NCI-H2196 treated with DMSO at 0.1 percent for 48 hours (cell line): ENCODE measurements at regions not wholly inside any gene's neighbourhood (a gene's known extent, or its start where the extent isn't known, plus 50 kb on each side); places are given as distances from the start of the nearest gene placed in this dataset.
"Not testable (repeated sequence)": the region's sequence is repeated elsewhere in the genome, so short reads cannot be mapped to it uniquely, and the experiment has no call there.

Source experiments
- DNase-seq: peaks from one replicate; lab custom pipeline; 2025; ENCODE audit not compliant: unreplicated experiment; lab: John Stamatoyannopoulos, UW

DNA sequence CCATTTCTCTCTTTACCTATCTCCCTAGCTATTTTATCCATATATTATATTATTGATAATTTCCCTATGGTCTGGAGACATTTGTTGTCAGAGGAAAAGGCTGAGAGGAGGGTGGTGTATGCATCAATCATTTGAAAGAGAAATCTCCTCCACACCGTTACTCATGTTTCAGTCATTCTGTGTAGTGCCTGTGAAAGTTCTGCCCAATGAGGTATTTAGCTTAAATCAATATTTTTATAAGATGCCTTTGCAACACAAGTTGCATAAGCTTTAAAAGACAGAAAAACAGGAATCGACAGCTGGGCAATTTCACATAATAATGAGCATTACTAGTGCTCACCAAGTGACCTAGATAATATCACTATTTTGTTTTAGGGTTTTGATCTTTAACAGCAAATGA lies 363.7 kb upstream of the FSIP2 start:
- DNase-seq: no peak

DNA sequence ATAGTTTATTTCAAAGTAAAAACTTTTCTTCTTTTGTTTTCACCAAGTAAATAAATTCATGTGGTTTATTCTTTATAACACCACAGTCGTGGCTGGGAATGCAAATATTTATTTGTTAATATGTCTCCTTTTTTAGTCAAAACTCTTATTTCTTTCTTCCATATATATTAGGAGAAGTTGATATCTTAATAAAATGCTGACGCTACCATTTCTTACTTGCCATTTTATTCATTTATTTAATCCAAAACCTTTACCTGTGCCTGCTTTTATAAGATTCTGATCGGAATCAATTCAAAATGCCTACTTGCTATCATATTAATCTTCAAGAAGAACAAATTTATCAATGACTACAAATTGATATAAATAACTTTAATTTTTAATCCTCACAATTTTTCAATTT lies 362.9 kb upstream of the FSIP2 start:
- no peak for DNase-seq

GRCh38 chr2:185381631-185382030 lies 357.0 kb upstream of the FSIP2 start:
- DNase-seq: no peak

DNA sequence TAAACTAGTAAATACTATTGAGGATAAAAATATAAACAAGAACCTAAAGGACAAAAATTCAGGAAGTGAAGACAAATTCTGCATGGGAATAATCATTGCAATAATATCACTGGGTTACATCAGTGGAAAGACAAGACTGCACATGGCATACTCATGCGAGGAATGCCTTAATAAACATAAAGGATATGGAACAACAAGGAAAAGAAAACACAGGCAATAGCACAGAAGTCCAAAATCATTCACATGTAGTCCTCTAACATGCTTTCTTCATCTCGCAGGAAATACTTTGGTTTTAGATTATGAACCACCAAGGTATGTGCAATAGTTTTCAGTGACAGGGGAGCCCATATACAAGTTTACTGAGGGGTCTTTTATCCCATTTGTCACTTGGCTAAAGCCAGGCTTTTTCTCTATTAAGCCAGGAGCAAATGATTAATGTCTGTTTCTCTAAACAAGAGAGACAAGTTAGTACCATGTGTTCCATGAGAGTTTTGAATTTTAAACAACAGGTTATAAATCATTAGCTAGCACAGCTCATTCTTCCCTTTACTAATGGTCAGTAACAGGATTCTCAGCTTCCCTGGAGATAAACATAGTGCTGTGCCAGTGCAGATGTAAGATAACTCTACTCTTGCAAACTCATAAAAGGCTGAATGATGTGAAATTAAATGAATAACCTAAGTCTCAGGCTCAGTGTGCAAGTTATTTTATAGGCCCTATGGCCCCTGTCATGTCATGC lies 353.6 kb upstream of the FSIP2 start:
- DNase-seq: no peak

DNA sequence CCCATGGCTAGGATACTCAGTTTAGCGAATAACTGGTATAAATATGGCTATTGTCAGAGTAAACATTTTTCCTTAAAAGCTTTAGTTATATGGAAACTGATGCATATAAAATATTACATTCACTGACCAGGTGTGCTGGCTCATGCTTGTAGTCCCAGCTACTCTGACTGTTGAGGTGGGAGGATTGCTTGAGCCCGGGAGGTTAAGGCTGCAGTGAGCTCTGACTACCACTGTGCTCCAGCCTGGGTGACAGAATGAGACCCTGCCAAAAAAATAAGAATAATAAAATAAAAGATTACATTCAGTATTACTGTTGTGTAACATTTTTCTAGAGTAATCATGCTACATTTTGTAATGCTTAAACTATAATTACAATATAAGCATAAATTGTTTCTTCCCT lies 350.4 kb upstream of the FSIP2 start:
- DNase-seq: no peak

GRCh38 chr2:185391543-185391942 lies 347.1 kb upstream of the FSIP2 start:
- no peak for DNase-seq

DNA sequence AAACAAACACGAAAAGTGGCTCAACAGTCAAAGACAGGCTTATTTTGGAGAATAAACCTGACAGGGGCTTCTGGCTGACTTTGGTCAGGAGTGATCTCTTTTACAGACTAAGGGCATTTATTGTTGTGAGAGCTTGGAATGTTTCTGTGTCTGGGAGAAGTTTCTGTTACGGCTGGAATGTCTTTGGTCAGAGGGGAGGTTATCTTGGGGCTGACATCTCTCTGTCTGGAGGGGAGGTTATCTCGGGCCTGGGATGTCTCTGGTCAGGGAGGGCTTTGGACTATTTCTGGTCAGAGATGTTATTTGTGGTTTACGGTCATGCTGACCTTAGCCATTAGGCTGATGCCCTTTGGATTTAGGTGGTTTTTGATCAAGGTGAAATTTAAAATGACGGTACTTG lies 345.5 kb upstream of the FSIP2 start:
- no peak for DNase-seq

DNA sequence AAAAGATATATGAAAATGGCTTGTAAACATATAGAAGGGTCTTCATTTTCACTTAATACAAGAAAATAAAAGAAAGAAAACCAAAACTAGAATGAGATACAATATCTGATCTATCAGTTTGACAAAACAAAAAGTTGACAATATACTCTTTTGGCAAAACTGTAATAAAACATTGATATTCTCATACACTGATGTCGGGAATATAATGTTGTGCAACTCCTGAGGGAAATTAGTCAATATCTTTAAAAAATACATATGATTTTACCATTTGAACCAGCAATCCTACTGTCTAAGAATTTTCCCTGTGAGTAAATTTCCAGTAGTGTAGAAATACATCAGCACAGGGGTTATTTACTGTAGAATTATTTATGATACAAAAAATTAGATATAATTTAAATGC lies 336.1 kb upstream of the FSIP2 start:
- no peak for DNase-seq

- DNase-seq: no peak
These were observed 334.0 kb upstream of the FSIP2 start for GRCh38 chr2:185404578-185404977.

- DNase-seq: no peak
These were observed 321.5 kb upstream of the FSIP2 start for GRCh38 chr2:185417111-185417510.

DNA sequence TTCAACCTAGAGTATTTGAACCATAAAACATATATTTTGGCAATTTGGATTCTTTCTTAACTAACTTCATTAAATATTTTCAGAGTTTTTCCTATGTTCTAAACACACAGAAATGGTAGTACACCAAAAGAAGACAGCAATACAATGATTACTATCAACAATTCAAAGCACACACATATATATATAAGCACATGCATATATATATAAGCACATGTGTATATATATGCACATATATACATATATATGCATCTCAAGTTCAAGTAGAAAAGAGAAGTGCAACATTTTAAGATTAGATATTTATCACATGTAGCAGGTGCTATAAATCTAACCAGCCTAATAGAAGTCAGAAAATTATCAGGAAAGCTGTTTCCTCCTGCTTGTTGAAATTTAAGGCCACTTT lies 320.9 kb upstream of the FSIP2 start:
- no peak for DNase-seq

- not testable (repeated sequence) for DNase-seq
These were observed 313.5 kb upstream of the FSIP2 start for GRCh38 chr2:185424958-185425629.

DNA sequence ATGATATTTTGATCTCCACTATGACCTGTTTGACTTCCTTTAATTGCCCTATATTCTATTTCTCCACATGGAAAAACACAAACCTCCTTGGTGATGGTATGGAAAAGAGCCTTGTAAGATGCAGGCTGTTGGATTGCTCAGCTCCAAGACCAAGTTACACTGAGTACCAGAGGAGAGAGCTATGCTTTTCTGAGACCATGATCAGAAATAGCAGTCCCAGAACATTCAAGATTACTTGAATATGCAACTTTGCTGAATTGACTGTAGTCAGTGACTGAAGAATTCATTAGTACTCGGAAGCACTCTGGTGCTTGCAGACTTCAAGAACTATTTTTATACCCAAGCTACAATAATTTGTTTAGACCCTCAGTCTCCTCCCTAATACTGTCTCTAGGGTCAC lies 310.6 kb upstream of the FSIP2 start:
- no peak for DNase-seq

GRCh38 chr2:185433824-185434223 lies 304.8 kb upstream of the FSIP2 start:
- DNase-seq: no peak

- no peak for DNase-seq
These were observed 301.7 kb upstream of the FSIP2 start for GRCh38 chr2:185436787-185437372.

- DNase-seq: no peak
These were observed 297.1 kb upstream of the FSIP2 start for GRCh38 chr2:185441486-185442005.

DNA sequence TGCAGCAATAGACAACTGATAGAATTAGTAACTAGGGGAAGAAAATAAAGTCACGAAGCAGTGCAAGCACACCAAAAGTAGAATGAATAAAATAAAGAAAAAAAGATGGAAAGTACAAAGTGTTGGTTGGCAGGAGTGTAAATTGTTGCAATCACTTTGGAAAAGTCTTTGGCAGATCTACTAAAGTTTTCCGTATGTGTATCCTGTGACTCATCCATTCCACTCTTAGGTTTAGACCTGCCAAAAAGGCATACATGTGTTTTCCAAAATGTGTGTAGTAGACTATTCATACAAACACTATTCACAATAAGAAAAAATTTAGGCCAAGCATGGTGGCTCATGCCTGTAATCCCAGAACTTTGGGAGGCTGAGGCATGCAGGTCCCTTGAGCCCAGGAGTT lies 282.1 kb upstream of the FSIP2 start:
- no peak for DNase-seq

DNA sequence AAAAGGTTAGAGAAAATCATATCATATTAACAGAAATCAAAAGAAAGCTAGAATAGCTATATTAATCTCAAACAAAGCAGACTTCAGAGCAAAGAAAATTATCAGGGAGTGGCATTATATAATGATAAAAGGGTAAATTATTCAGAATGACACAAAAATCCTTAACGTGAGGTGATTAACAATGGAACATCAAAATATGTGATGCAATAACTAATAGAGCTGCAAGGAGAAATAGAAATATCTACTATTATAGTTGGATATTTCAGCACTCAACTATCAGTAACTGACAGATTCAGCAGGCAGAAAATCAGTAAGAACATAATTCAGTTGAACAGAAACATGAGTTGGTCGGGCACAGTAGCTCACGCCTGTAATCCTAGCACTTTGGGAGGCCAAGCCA lies 275.1 kb upstream of the FSIP2 start:
- DNase-seq: no peak

- no peak for DNase-seq
These were observed 271.7 kb upstream of the FSIP2 start for GRCh38 chr2:185466915-185467314.

DNA sequence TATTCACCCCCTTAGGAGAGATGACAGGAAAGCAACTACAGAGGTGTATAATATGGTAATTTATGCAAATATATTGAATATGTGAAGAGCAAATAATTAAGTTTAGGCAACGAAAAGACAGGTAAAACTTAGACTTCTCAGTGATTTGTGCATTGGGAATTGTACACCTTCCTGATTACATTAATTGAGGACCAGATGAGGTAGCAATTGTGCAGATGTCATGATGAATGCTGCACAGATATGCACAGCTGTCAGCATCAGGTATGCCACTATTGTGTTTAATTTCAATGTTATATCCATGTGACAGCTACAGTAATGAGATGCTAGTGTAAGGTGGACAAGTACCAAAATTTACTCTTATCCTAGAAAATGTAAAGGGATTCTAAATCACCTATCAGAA lies 267.2 kb upstream of the FSIP2 start:
- DNase-seq: no peak

DNA sequence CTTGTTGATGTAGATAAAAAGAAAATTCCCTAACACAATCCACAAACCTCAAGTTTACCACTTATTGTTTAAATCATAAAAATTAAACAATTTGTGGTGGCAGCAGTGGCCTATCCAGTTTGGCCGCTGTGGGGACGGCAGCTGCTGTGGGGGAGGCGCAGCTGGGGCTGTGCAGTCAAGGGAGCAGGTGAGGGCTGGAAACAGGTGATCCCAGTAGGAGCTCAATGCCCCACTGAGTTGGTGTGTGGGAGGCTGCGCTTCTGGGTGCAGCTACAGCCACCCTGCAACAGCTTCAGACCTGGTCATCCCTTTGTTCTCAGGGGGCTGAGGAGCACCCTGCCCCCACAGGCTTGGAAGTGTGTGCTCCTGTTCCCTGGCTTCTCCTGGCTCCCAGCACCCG lies 266.0 kb upstream of the FSIP2 start:
- DNase-seq: no peak

DNA sequence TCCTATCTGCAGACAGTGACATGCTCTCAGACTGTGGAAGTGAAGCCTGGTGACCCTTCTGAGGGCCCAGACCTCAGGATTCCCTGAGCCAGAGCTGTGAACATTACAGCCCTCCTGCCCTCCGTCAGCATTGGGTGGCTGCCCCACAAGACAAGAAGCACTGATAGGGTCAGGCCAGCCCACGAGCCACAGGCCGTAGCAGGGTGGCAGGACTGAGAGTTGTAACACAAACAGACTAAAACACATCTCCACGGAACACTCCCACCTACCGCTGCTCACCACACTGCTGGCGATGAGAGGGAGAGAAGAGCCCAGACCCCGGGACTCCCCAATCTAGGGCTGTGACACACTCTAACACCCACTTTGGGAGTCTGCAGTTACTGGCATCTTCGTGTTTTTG lies 264.8 kb upstream of the FSIP2 start:
- no peak for DNase-seq
